ENCODE measurements at regions not wholly inside any gene's neighbourhood (a gene's known extent, or its start where the extent isn't known, plus 50 kb on each side); places are given as distances from the start of the nearest gene placed in this dataset.

DNA sequence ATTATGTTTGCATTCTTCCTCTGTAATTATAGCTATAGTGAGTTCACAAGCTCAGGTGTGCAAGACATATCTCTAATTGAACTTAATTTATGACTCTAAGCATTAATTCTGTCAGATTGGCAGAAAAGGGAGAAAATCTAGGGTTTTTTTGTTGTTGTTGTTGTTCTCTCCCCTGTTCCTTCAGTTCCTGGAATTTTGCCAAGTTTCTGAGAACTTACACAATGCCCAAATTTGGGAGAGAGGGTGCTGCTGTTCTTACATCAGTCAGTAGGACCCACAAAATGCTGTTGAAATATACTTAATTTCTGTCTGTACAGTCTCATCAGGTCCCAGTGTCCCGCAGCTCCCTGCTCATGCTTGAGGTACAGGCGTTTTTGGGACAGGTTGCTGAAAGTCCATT lies 221.8 kb upstream of the RBMS1 start (continued):
- TF ChIP-seq EZH2 (IDR thresholded peaks at IDR 0.05; ENCODE audit: low read depth, unreplicated experiment) (no peak), ZNF331 (CRISPR knock-in tag; IDR thresholded peaks at IDR 0.05; ENCODE audit: low read depth) (no peak), NANOG (IDR thresholded peaks at IDR 0.05; ENCODE audit: borderline replicate concordance) (no peak), JUNB (IDR thresholded peaks at IDR 0.05; ENCODE audit: unreplicated experiment) (no peak), ZNF462 (CRISPR knock-in tag; IDR thresholded peaks at IDR 0.05) (no peak)

GRCh38 chr2:160719116-160719515 lies 225.5 kb upstream of the RBMS1 start:
- peaks cover 4% of the 10 kb centered on the region for H3K27me3 Mint-ChIP-seq (ENCODE audit: insufficient read depth, low read depth, poor library complexity)
- peaks cover 10% of the 10 kb centered on the region; the same call in 2 of the 3 replicates for H3K9me3 Mint-ChIP-seq
- ATAC-seq (no peak), DNase-seq (ENCODE audit: low spot score) (no peak)
- no peaks in the 10 kb centered on the region for H4K20me1 ChIP-seq (replicated peaks; ENCODE audit: insufficient read depth)
- no peak overlapping the region for H3K4me3 Mint-ChIP-seq
- no peaks in the 10 kb centered on the region for H3K79me2 ChIP-seq (replicated peaks; ENCODE audit: insufficient read depth)
- no peak overlapping the region for H3K27ac ChIP-seq (ENCODE audit: low read depth)
- H3K27ac Mint-ChIP-seq, result no peak overlapping the region
- H3K4me3 ChIP-seq, result no peak overlapping the region
- no peaks in the 10 kb centered on the region for H3K36me3 ChIP-seq (ENCODE audit: insufficient read depth)
- no peak overlapping the region for H2AFZ ChIP-seq
- peaks cover 5% of the 10 kb centered on the region; the same call in 2 of the 3 replicates for H3K36me3 Mint-ChIP-seq (ENCODE audit: low read depth)
- no peaks in the 10 kb centered on the region for H3K4me1 ChIP-seq (ENCODE audit: insufficient read depth)
- no peaks in the 10 kb centered on the region for H3F3A ChIP-seq (replicated peaks; ENCODE audit: low read depth)
- no peaks in the 10 kb centered on the region for H3K27me3 ChIP-seq (ENCODE audit: insufficient read depth)
- 0 out of 3 replicates have a peak, but pooled peaks cover 3% of the 10 kb centered on the region for H3K4me1 Mint-ChIP-seq
- no peak overlapping the region for H3K4me2 ChIP-seq
- H3K9me2 ChIP-seq (ENCODE audit: insufficient read depth), result no peaks in the 10 kb centered on the region
- no peak for TF ChIP-seq CREB1 (CRISPR knock-in tag; IDR thresholded peaks at IDR 0.05; ENCODE audit: low read depth)
- TF ChIP-seq POLR2AphosphoS5 (IDR thresholded peaks at IDR 0.05; ENCODE audit: low read depth), result no peak
- no peak for TF ChIP-seq EZH2phosphoT487 (IDR thresholded peaks at IDR 0.05; ENCODE audit: unreplicated experiment)
- TF ChIP-seq ZNF462 (CRISPR knock-in tag; IDR thresholded peaks at IDR 0.05), result no peak
- no peak for TF ChIP-seq NANOG (IDR thresholded peaks at IDR 0.05; ENCODE audit: borderline replicate concordance)
- TF ChIP-seq, protein P1, sequence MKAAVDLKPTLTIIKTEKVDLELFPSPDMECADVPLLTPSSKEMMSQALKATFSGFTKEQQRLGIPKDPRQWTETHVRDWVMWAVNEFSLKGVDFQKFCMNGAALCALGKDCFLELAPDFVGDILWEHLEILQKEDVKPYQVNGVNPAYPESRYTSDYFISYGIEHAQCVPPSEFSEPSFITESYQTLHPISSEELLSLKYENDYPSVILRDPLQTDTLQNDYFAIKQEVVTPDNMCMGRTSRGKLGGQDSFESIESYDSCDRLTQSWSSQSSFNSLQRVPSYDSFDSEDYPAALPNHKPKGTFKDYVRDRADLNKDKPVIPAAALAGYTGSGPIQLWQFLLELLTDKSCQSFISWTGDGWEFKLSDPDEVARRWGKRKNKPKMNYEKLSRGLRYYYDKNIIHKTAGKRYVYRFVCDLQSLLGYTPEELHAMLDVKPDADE (IDR thresholded peaks at IDR 0.05), result no peak
- TF ChIP-seq EZH2 (IDR thresholded peaks at IDR 0.05; ENCODE audit: low read depth, unreplicated experiment), result no peak
- TF ChIP-seq ZNF331 (CRISPR knock-in tag; IDR thresholded peaks at IDR 0.05; ENCODE audit: low read depth), result no peak
